KG1 (cell line): ENCODE measurements at regions not wholly inside any gene's neighbourhood (a gene's known extent, or its start where the extent isn't known, plus 50 kb on each side); places are given as distances from the start of the nearest gene placed in this dataset.

Experiments used
- DNase-seq: peaks from one replicate; lab custom pipeline; 2025; lab: John Stamatoyannopoulos, UW

- no peak for DNase-seq
Observed at GRCh38 chr2:151032741-151033191, 228.9 kb downstream of the RBM43 start.

GRCh38 chr2:151030663-151031230 is 230.9 kb downstream of the RBM43 start:
- DNase-seq = no peak

GRCh38 chr2:151029406-151030157 is 232.1 kb downstream of the RBM43 start:
- DNase-seq = no peak

- DNase-seq = no peak
Observed at GRCh38 chr2:151028691-151029176, 232.9 kb downstream of the RBM43 start.

GRCh38 chr2:151027151-151027550 is 234.5 kb downstream of the RBM43 start:
- no peak for DNase-seq

- no peak for DNase-seq
Observed at GRCh38 chr2:151025816-151026215, 235.8 kb downstream of the RBM43 start.

GRCh38 chr2:151024696-151025251 is 236.9 kb downstream of the RBM43 start:
- DNase-seq = no peak

GRCh38 chr2:151021747-151022452 is 239.8 kb downstream of the RBM43 start:
- no peak for DNase-seq

- no peak for DNase-seq
Observed at GRCh38 chr2:151020411-151020810, 241.3 kb downstream of the RBM43 start.

GRCh38 chr2:151009437-151010175 is 252.1 kb downstream of the RBM43 start:
- DNase-seq = no peak

GRCh38 chr2:151007365-151007764 is 254.3 kb downstream of the RBM43 start:
- no peak for DNase-seq

GRCh38 chr2:151002959-151003600 is 258.6 kb downstream of the RBM43 start:
- no peak for DNase-seq

GRCh38 chr2:150997702-150998440 is 263.8 kb downstream of the RBM43 start:
- no peak for DNase-seq

- DNase-seq = no peak
Observed at GRCh38 chr2:150997066-150997465, 264.6 kb downstream of the RBM43 start.

GRCh38 chr2:150994076-150994475 is 267.6 kb downstream of the RBM43 start:
- no peak for DNase-seq

GRCh38 chr2:150989969-150990368 is 271.7 kb downstream of the RBM43 start:
- no peak for DNase-seq

GRCh38 chr2:150985741-150986140 is 275.9 kb downstream of the RBM43 start:
- DNase-seq = no peak

- DNase-seq = no peak
Observed at GRCh38 chr2:150983314-150983897, 278.3 kb downstream of the RBM43 start.

- DNase-seq = no peak
Observed at GRCh38 chr2:150981826-150982225, 279.8 kb downstream of the RBM43 start.

GRCh38 chr2:150978053-150978452 is 283.6 kb downstream of the RBM43 start:
- DNase-seq = no peak
